SK-N-SH (cell line): ENCODE measurements at regions not wholly inside any gene's neighbourhood (a gene's known extent, or its start where the extent isn't known, plus 50 kb on each side); places are given as distances from the start of the nearest gene placed in this dataset.

Experiments used
- CTCF ChIA-PET: fragments of 300-600, 350-600 bp; formaldehyde crosslinking; extraction: SDS; loops from one replicate; lab custom pipeline; 2021; lab: Yijun Ruan, JAX
- POLR2A ChIA-PET: fragments of 350-600 bp; sonication (Branson Sonifier 250); formaldehyde crosslinking; extraction: SDS; loops from one replicate; lab custom pipeline; 2020; ENCODE audit warnings: antibody characterized with exemption, inconsistent platforms; lab: Yijun Ruan, JAX
- DNase-seq: peaks from one replicate; pipeline ENCODE4 v3.0.0; 2012
- H2AFZ ChIP-seq: fragments of 200-600 bp; sonication (generic); 2 replicates; pipeline ENCODE4 v1.8.1; 2016; ENCODE audit warnings: antibody characterized with exemption, mild to moderate bottlenecking, low read depth
- H3F3A ChIP-seq: fragments of 200-600 bp; sonication (generic); replicated peaks from 2 replicates; pipeline ENCODE3; 2016; ENCODE audit warnings: antibody characterized with exemption, mild to moderate bottlenecking; ENCODE audit not compliant: insufficient read depth
- H3K27ac ChIP-seq, 2 experiments: fragments of 200-500 bp in 1 of 2; fragments of 200-600 bp in 1 of 2; sonication (Bioruptor generic) in 1 of 2; sonication (generic), shearing (Covaris generic) in 1 of 2; 2 replicates each; pipeline versions ENCODE4 v1.5.1 to v1.6.1; 2014 to 2016; ENCODE audit warnings: low read depth in 2 of 2, inconsistent platforms in 1 of 2, low read length in 1 of 2, mild to moderate bottlenecking in 1 of 2, mixed read lengths in 1 of 2
- H3K27me3 ChIP-seq: fragments of 200-600 bp; sonication (generic), shearing (Covaris generic); 2 replicates; pipeline ENCODE4 v1.6.1; 2016; ENCODE audit warnings: mixed run types; ENCODE audit not compliant: insufficient read depth
- H3K36me3 ChIP-seq, 2 experiments: fragments of 200-500 bp in 1 of 2; fragments of 200-600 bp in 1 of 2; sonication (Bioruptor generic) in 1 of 2; sonication (generic) in 1 of 2; replicated peaks in 1 of 2; 2 replicates each; pipeline versions ENCODE3 to v1.5.1; 2014 to 2016; ENCODE audit warnings: low read length in 1 of 2, mild to moderate bottlenecking in 1 of 2; ENCODE audit not compliant: insufficient read depth in 2 of 2, control insufficient read depth in 1 of 2
- H3K4me1 ChIP-seq, 2 experiments: fragments of 200-500 bp in 1 of 2; fragments of 200-600 bp in 1 of 2; sonication (Bioruptor generic) in 1 of 2; sonication (generic), shearing (Covaris generic) in 1 of 2; 2 replicates each; pipeline versions ENCODE4 v1.5.1 to v1.6.1; 2014 to 2016; ENCODE audit warnings: low read depth in 1 of 2, low read length in 1 of 2, mixed run types in 1 of 2; ENCODE audit not compliant: insufficient read depth in 2 of 2, control insufficient read depth in 1 of 2
- H3K4me2 ChIP-seq: fragments of 200-600 bp; sonication (generic), shearing (Covaris generic); 2 replicates; pipeline ENCODE4 v1.6.1; 2017; ENCODE audit warnings: mixed run types
- H3K4me3 ChIP-seq, 2 experiments: fragments of 200-500 bp in 1 of 2; fragments of 200-600 bp in 1 of 2; sonication (Bioruptor generic) in 1 of 2; sonication (generic), shearing (Covaris generic) in 1 of 2; 2 replicates each; pipeline versions ENCODE4 v1.5.1 to v1.8.1; 2014 to 2016; ENCODE audit warnings: low read depth in 2 of 2, inconsistent platforms in 1 of 2, low read length in 1 of 2, mild to moderate bottlenecking in 1 of 2, mixed read lengths in 1 of 2, moderate library complexity in 1 of 2
- H3K79me2 ChIP-seq: fragments of 200-600 bp; sonication (generic); 2 replicates; pipeline ENCODE4 v1.8.1; 2017; ENCODE audit warnings: mild to moderate bottlenecking; ENCODE audit not compliant: insufficient read depth
- H3K9ac ChIP-seq: fragments of 200-600 bp; sonication (generic); 2 replicates; pipeline ENCODE4 v1.6.1; 2017; ENCODE audit warnings: mixed run types
- H3K9me2 ChIP-seq: fragments of 200-600 bp; sonication (generic); 2 replicates; pipeline ENCODE4 v1.6.1; 2017; ENCODE audit warnings: mixed run types
- H3K9me3 ChIP-seq: fragments of 200-600 bp; sonication (generic); 2 replicates; pipeline ENCODE4 v1.6.1; 2017; ENCODE audit warnings: mixed run types, mild to moderate bottlenecking, moderate library complexity
- H4K20me1 ChIP-seq: fragments of 200-600 bp; sonication (generic); 2 replicates; pipeline ENCODE4 v1.6.1; 2017; ENCODE audit warnings: mild to moderate bottlenecking, mixed run types; ENCODE audit not compliant: insufficient read depth
- EZH2phosphoT487 ChIP-seq: fragments of 200-600 bp; sonication (generic); IDR thresholded peaks from 2 replicates; pipeline ENCODE4 v1.6.1; 2017; ENCODE audit warnings: low read depth, mixed run types, mild to moderate bottlenecking, antibody characterized with exemption, moderate library complexity, borderline replicate concordance
- FOSL2 ChIP-seq: IDR thresholded peaks from 2 replicates; pipeline ENCODE4 v1.4.0; 2012; ENCODE audit warnings: low read depth, mild to moderate bottlenecking, moderate library complexity, borderline replicate concordance
- FOXJ3 ChIP-seq: sonication (generic); formaldehyde crosslinking; IDR thresholded peaks from 2 replicates; pipeline ENCODE4 v1.5.1; 2020; ENCODE audit warnings: mild to moderate bottlenecking, missing genetic modification reagents
- FOXM1 ChIP-seq: IDR thresholded peaks from 2 replicates; pipeline ENCODE4 v1.4.0; 2012; ENCODE audit warnings: low read depth, mild to moderate bottlenecking
- IRF3 ChIP-seq: fragments of 150-350 bp; IDR thresholded peaks from 2 replicates; pipeline ENCODE4 v1.6.1; 2016; ENCODE audit warnings: mild to moderate bottlenecking, low read depth, low read length
- MXI1 ChIP-seq: IDR thresholded peaks from 2 replicates; pipeline ENCODE4 v1.6.1; 2012; ENCODE audit warnings: mild to moderate bottlenecking, low read depth, low read length, improper control_type of control experiment
- POLR2AphosphoS5 ChIP-seq: IDR thresholded peaks from 2 replicates; pipeline ENCODE4 v1.6.1; 2012; ENCODE audit warnings: low read depth, low read length
- RAD21 ChIP-seq: IDR thresholded peaks from 2 replicates; pipeline ENCODE4 v1.6.1; 2012; ENCODE audit warnings: mild to moderate bottlenecking, low read length
- RXRA ChIP-seq: IDR thresholded peaks from 2 replicates; pipeline ENCODE4 v1.4.0; 2012; ENCODE audit warnings: low read depth, mild to moderate bottlenecking, borderline replicate concordance
- SMC3 ChIP-seq: IDR thresholded peaks from 2 replicates; pipeline ENCODE4 v1.6.1; 2012; ENCODE audit warnings: low read depth, low read length, improper control_type of control experiment
- TAF1 ChIP-seq: IDR thresholded peaks from 2 replicates; pipeline ENCODE4 v1.6.1; 2012; ENCODE audit warnings: low read depth, mild to moderate bottlenecking, low read length, moderate library complexity, borderline replicate concordance
- YY1 ChIP-seq: IDR thresholded peaks from 2 replicates; pipeline ENCODE4 v1.4.0; 2012; ENCODE audit warnings: low read depth, mild to moderate bottlenecking
- ZBTB33 ChIP-seq: IDR thresholded peaks from 2 replicates; pipeline ENCODE4 v1.4.0; 2012; ENCODE audit warnings: low read depth, borderline replicate concordance
- WGBS: methylation state at CpG from one replicate; pipeline ENCODE4 v1.1.6; 2017; ENCODE audit warnings: low lambda C conversion rate; 5-methylcytosine and 5-hydroxymethylcytosine counted together
- TF ChIP-seq, protein P1 (sequence below): IDR thresholded peaks from 2 replicates; pipeline ENCODE4 v1.4.0; 2012; ENCODE audit warnings: low read depth
- TF ChIP-seq, protein P2 (sequence below): fragments of 150-350 bp; IDR thresholded peaks from 2 replicates; pipeline ENCODE4 v1.6.1; 2017; ENCODE audit warnings: antibody characterized with exemption, low read length, low read depth, borderline replicate concordance

DNA sequence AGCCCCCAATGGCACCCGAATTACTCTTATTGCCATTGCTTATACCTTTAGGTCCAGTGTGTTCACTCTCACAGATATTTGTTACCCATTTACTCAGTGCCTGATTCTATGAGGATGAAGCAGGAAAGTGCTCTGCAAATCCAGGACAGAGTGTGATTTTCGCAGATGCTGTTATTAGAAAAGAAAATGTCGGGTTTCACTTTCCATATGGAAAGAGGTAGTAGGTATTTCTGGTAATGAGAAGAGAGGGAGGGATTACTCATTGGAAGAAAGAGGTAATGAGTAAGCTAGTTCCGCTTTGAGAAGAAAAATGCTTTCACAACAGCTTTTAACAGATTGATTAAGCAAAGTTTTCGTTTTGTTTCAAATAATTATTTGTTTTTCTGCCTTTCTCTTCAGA is 336.3 kb upstream of the CFAP20DC start:
- CTCF ChIA-PET, result no interaction called here
- 41% methylated on average over 5 of the region's 5 CpGs for WGBS
- Histone ChIP-seq H4K20me1 (no peaks in the 10 kb centered on the region), H3K4me1 (no peaks in the 10 kb centered on the region), H3K27ac (no peak overlapping the region), H3K27me3 (no peaks in the 10 kb centered on the region), H3K4me2 (no peak overlapping the region), H2AFZ (no peak overlapping the region), H3K36me3 (no peaks in the 10 kb centered on the region), H3K4me3 (no peak overlapping the region), H3K9ac (no peak overlapping the region), H3K9me3 (no peaks in the 10 kb centered on the region), H3K79me2 (no peaks in the 10 kb centered on the region), H3K9me2 (no peaks in the 10 kb centered on the region), H3F3A (no peaks in the 10 kb centered on the region)
- no peak for TF ChIP-seq SMC3
- no peak for TF ChIP-seq RAD21
- no peak for TF ChIP-seq YY1
- TF ChIP-seq, protein P1, sequence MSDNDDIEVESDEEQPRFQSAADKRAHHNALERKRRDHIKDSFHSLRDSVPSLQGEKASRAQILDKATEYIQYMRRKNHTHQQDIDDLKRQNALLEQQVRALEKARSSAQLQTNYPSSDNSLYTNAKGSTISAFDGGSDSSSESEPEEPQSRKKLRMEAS, result no peak
- TF ChIP-seq RXRA, result no peak
- TF ChIP-seq, protein P2, sequence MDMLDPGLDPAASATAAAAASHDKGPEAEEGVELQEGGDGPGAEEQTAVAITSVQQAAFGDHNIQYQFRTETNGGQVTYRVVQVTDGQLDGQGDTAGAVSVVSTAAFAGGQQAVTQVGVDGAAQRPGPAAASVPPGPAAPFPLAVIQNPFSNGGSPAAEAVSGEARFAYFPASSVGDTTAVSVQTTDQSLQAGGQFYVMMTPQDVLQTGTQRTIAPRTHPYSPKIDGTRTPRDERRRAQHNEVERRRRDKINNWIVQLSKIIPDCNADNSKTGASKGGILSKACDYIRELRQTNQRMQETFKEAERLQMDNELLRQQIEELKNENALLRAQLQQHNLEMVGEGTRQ, result no peak
- no peak for TF ChIP-seq POLR2AphosphoS5
- TF ChIP-seq FOXM1, result no peak
- no peak for TF ChIP-seq FOSL2
- no peak for TF ChIP-seq FOXJ3 (CRISPR knock-in tag)
- TF ChIP-seq TAF1, result no peak
- no peak for TF ChIP-seq ZBTB33
- no peak for TF ChIP-seq MXI1
- TF ChIP-seq EZH2phosphoT487, result no peak
- no peak for TF ChIP-seq IRF3
- POLR2A ChIA-PET, result no interaction called here
- no peak for DNase-seq
